ENCODE measurements at regions not wholly inside any gene's neighbourhood (a gene's known extent, or its start where the extent isn't known, plus 50 kb on each side); places are given as distances from the start of the nearest gene placed in this dataset.

GRCh38 chr11:29296680-29297079 lies 720.1 kb downstream of the KCNA4 start:
- ATAC-seq (ENCODE audit: low FRiP score) (no peak), DNase-seq (ENCODE audit: low spot score) (no peak)
- no peak for TF ChIP-seq CTCF (IDR thresholded peaks at IDR 0.05)

DNA sequence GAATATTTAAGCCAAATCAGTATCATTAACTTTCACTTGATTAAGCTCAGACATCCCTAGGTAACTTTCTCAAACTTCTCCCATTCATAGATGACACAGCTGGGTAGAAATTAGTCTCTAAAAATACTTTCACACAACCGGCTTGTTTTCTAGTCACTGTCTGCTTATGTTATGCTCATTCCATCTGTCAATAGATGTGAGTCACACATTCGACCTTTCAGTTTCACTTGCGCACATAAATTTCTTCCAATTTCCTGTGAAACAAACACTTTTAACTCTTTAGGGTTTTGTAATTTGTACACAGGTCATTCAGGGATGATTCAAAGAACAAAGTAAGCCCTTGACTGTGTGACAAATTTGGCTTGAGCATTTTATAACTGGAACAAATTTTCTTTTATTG lies 723.0 kb downstream of the KCNA4 start:
- ATAC-seq (ENCODE audit: low FRiP score): no peak
- no peak for DNase-seq (ENCODE audit: low spot score)
- no peak for TF ChIP-seq CTCF (IDR thresholded peaks at IDR 0.05)

DNA sequence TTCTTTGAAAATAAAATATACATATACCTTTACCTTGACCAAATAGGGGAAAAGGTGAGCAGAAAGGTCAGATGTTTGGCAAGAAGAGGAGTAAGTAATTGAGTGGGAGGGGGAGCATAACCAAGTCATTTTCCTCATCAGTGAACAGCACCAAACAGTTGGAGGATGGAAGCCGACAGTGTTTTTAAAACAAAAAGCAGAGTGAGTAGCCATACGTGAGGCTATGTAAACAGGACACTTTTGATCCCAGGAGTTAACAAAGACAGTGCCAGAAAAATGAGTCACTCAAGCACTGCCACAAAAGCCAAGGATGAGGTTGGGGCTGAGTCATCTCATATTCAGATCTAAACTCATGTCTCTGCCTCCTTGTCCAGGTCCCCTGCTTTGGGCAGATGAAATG lies 734.7 kb downstream of the KCNA4 start:
- ATAC-seq (ENCODE audit: low FRiP score): no peak
- no peak for TF ChIP-seq CTCF (IDR thresholded peaks at IDR 0.05)
- no peak for DNase-seq (ENCODE audit: low spot score)

- TF ChIP-seq CTCF (IDR thresholded peaks at IDR 0.05): no peak
- DNase-seq (ENCODE audit: low spot score) (no peak), ATAC-seq (ENCODE audit: low FRiP score) (no peak)
Measured at GRCh38 chr11:29281271-29281777, 735.5 kb downstream of the KCNA4 start.

- DNase-seq (ENCODE audit: low spot score) (no peak), ATAC-seq (ENCODE audit: low FRiP score) (no peak)
- no peak for TF ChIP-seq CTCF (IDR thresholded peaks at IDR 0.05)
Measured at GRCh38 chr11:29280452-29280851, 736.4 kb downstream of the KCNA4 start.

- DNase-seq (ENCODE audit: low spot score) (no peak), ATAC-seq (ENCODE audit: low FRiP score) (no peak)
- no peak for TF ChIP-seq CTCF (IDR thresholded peaks at IDR 0.05)
Measured at GRCh38 chr11:29279716-29280115, 737.1 kb downstream of the KCNA4 start.

DNA sequence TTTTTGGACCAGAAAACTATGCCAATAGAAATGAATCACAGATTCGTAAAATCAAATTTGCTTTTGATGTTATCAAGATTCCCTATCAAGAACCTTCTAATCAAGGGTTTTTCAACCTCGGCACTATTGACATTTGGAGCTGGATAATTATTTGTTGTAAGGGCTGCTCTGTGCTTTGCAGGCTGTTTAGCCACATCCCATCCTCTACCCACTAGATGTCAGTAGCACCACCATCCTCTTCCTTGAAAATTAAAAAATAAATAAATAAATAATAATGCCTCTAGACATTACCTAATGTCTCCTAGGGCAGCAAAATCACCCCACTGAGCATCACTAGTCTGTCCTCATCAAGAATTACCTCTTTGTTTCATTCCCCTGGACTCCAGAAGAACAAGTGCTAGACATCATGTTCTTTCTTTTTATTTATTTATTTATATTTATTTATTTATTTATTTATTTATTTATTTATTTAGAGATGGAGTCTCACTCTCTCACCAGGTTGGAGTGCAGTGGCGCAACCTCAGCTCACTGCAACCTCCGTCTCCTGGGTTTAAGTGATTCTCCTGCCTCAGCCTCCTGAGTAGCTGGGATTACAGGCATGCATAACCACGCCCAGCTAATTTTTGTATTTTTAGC lies 744.7 kb downstream of the KCNA4 start:
- ATAC-seq (ENCODE audit: low FRiP score): no peak
- no peak for DNase-seq (ENCODE audit: low spot score)
- no peak for TF ChIP-seq CTCF (IDR thresholded peaks at IDR 0.05)

Measured in omental fat pad (tissue), 3 donors.